ENCODE measurements at regions not wholly inside any gene's neighbourhood (a gene's known extent, or its start where the extent isn't known, plus 50 kb on each side); places are given as distances from the start of the nearest gene placed in this dataset.

GRCh38 chr14:99327458-99328250 lies 55.7 kb upstream of the BCL11B start:
- H3K9me3 Mint-ChIP-seq = no peaks in the 10 kb centered on the region
- DNase-seq (ENCODE audit: low spot score) (no peak), ATAC-seq (no peak)
- TF ChIP-seq USF1 (CRISPR knock-in tag; IDR thresholded peaks at IDR 0.05) = no peak
- H3K36me3 Mint-ChIP-seq = no peaks in the 10 kb centered on the region
- H3K4me1 Mint-ChIP-seq = 0 out of 2 replicates have a peak, but pooled peaks cover 4% of the 10 kb centered on the region
- ChIA-PET POLR2A (no interaction called here), CTCF (interaction anchor here (0.9 to 1.0 kb wide), 3 partner anchors 17 to 88 kb away, joined by 3 read pairs; no protein-coding TSS in a partner anchor)
- H3K4me3 Mint-ChIP-seq = no peak overlapping the region
- H3K27me3 Mint-ChIP-seq (ENCODE audit: low read depth) = no peaks in the 10 kb centered on the region; the same call in 1 of the 2 replicates
- no peak overlapping the region for H3K27ac Mint-ChIP-seq

GRCh38 chr14:99327050-99327449 lies 55.1 kb upstream of the BCL11B start:
- ATAC-seq = no peak
- TF ChIP-seq IRF2 (CRISPR knock-in tag; IDR thresholded peaks at IDR 0.05; ENCODE audit: borderline replicate concordance, low read depth) (no peak), ATF6 (CRISPR knock-in tag; IDR thresholded peaks at IDR 0.05) (no peak), ZNF121 (CRISPR knock-in tag; IDR thresholded peaks at IDR 0.05) (no peak), NR1H2 (CRISPR knock-in tag; IDR thresholded peaks at IDR 0.05) (no peak), NFE2L1 (CRISPR knock-in tag; IDR thresholded peaks at IDR 0.05) (no peak), ZNF396 (CRISPR knock-in tag; IDR thresholded peaks at IDR 0.05; ENCODE audit: borderline replicate concordance) (no peak)
- DNase-seq (ENCODE audit: low spot score) = no peak
- H3K4me3 Mint-ChIP-seq = no peak overlapping the region
- no peaks in the 10 kb centered on the region; the same call in 1 of the 2 replicates for H3K27me3 Mint-ChIP-seq (ENCODE audit: low read depth)
- no peaks in the 10 kb centered on the region for H3K36me3 Mint-ChIP-seq
- 0 out of 2 replicates have a peak, but pooled peaks cover 4% of the 10 kb centered on the region for H3K4me1 Mint-ChIP-seq
- H3K27ac Mint-ChIP-seq = no peak overlapping the region
- H3K9me3 Mint-ChIP-seq = no peaks in the 10 kb centered on the region
- POLR2A ChIA-PET = no interaction called here
- CTCF ChIA-PET = interaction anchor here (0.9 kb wide), 2 partner anchors 17 to 62 kb away, joined by 3 read pairs; no protein-coding TSS in a partner anchor

GRCh38 chr14:99326041-99326710 lies 54.2 kb upstream of the BCL11B start:
- Mint-ChIP-seq H3K27me3 (ENCODE audit: low read depth) (no peaks in the 10 kb centered on the region; the same call in 1 of the 2 replicates), H3K9me3 (no peaks in the 10 kb centered on the region), H3K36me3 (no peaks in the 10 kb centered on the region), H3K4me3 (no peak overlapping the region), H3K4me1 (0 out of 2 replicates have a peak, but pooled peaks cover 4% of the 10 kb centered on the region), H3K27ac (no peak overlapping the region)
- DNase-seq (ENCODE audit: low spot score) = no peak
- no peak for ATAC-seq
- CTCF ChIA-PET = interaction anchor here (2.0 kb wide), 1 partner anchor 67 kb away, joined by 8 read pairs; no protein-coding TSS in a partner anchor
- POLR2A ChIA-PET = no interaction called here
- no peak for TF ChIP-seq MXD4 (CRISPR knock-in tag; IDR thresholded peaks at IDR 0.05; ENCODE audit: borderline replicate concordance)
- TF ChIP-seq ETV6 (CRISPR knock-in tag; IDR thresholded peaks at IDR 0.05) = no peak
- TF ChIP-seq PREB (CRISPR knock-in tag; IDR thresholded peaks at IDR 0.05; ENCODE audit: borderline replicate concordance) = no peak
- TF ChIP-seq TEAD1 (CRISPR knock-in tag; IDR thresholded peaks at IDR 0.05) = no peak
- no peak for TF ChIP-seq OVOL2 (CRISPR knock-in tag; IDR thresholded peaks at IDR 0.05; ENCODE audit: borderline replicate concordance)
- TF ChIP-seq ZNF138 (CRISPR knock-in tag; conservative IDR thresholded peaks at IDR 0.05) = no peak
- TF ChIP-seq ZNF532 (CRISPR knock-in tag; IDR thresholded peaks at IDR 0.05; ENCODE audit: borderline replicate concordance) = no peak
- no peak for TF ChIP-seq ATF1 (CRISPR knock-in tag; IDR thresholded peaks at IDR 0.05)
- TF ChIP-seq CDX4 (CRISPR knock-in tag; IDR thresholded peaks at IDR 0.05; ENCODE audit: borderline replicate concordance) = no peak
- no peak for TF ChIP-seq FOXK1 (CRISPR knock-in tag; IDR thresholded peaks at IDR 0.05)
- no peak for TF ChIP-seq EMX1 (CRISPR knock-in tag; IDR thresholded peaks at IDR 0.05)
- TF ChIP-seq ZNF416 (CRISPR knock-in tag; IDR thresholded peaks at IDR 0.05) = no peak
- no peak for TF ChIP-seq ZNF671 (CRISPR knock-in tag; IDR thresholded peaks at IDR 0.05)
- TF ChIP-seq PRRX2 (CRISPR knock-in tag; IDR thresholded peaks at IDR 0.05) = no peak
- no peak for TF ChIP-seq CBFB (CRISPR knock-in tag; IDR thresholded peaks at IDR 0.05; ENCODE audit: low read depth)
- TF ChIP-seq SMAD3 (CRISPR knock-in tag; IDR thresholded peaks at IDR 0.05; ENCODE audit: borderline replicate concordance) = no peak
